GM12878 (cell line): ENCODE measurements at regions not wholly inside any gene's neighbourhood (a gene's known extent, or its start where the extent isn't known, plus 50 kb on each side); places are given as distances from the start of the nearest gene placed in this dataset.

ENCODE experiments used
- ATAC-seq: fragments of 200-7000 bp; cut with Tn5 transposase; 3 replicates; pipeline ENCODE4 v1.9.1; 2020; ENCODE audit warnings: mild to moderate bottlenecking, moderate library complexity
- BruUV-seq: library from RNA; stranded (reverse); fragments of 400-500 nt; replicated peaks from 2 replicates; lab custom pipeline; 2021; lab: Mats Ljungman, UMichigan
- CTCF ChIA-PET: fragments of 300-600 bp; sonication (Branson Sonifier 250); formaldehyde crosslinking; extraction: SDS; loops from one replicate; lab custom pipeline; 2021; ENCODE audit warnings: inconsistent platforms; lab: Yijun Ruan, JAX
- POLR2A ChIA-PET: fragments of 350-600 bp; formaldehyde crosslinking; extraction: SDS; loops from one replicate; lab custom pipeline; 2021; ENCODE audit warnings: inconsistent platforms; lab: Charles Lee
- RAD21 ChIA-PET: fragments of 300-600 bp; sonication (Branson Sonifier 250); formaldehyde crosslinking; loops from one replicate; lab custom pipeline; 2023; ENCODE audit warnings: antibody characterized with exemption; ENCODE audit not compliant: unreplicated experiment; lab: Charles Lee
- SMC1A ChIA-PET: fragments of 300-600 bp; sonication (Branson Sonifier 250); formaldehyde crosslinking; loops from one replicate; lab custom pipeline; 2023; ENCODE audit not compliant: unreplicated experiment, uncharacterized antibody; lab: Charles Lee
- DNase-seq: peaks from one replicate; pipeline ENCODE4 v3.0.0-alpha.2; 2011; ENCODE audit warnings: low read depth, low spot score
- FAIRE-seq: peaks from 3 replicates; lab custom pipeline; 2011; peaks lifted over from hg19 to GRCh38; lab: Jason Lieb, UNC
- H2AFZ ChIP-seq: 2 replicates; pipeline ENCODE4 v1.6.0; 2011; ENCODE audit warnings: low read depth, low read length, control low read depth; ENCODE audit not compliant: control insufficient read depth
- H3K27ac ChIP-seq: 2 replicates; pipeline ENCODE4 v1.5.1; 2011; ENCODE audit warnings: control low read depth; ENCODE audit not compliant: control insufficient read depth, insufficient read depth
- H3K27me3 ChIP-seq, 2 experiments: replicated peaks in 1 of 2; 2 replicates each; pipeline versions ENCODE4 v1.6.0 to v1.6.1; 2011; ENCODE audit warnings: low read length in 1 of 2; ENCODE audit not compliant: control insufficient read depth in 2 of 2, insufficient read depth in 2 of 2
- H3K36me3 ChIP-seq, 2 experiments: 2 replicates each; pipeline ENCODE4 v1.5.1; 2011; ENCODE audit warnings: low read length in 1 of 2; ENCODE audit not compliant: control insufficient read depth in 2 of 2, insufficient read depth in 2 of 2
- H3K4me1 ChIP-seq: 2 replicates; pipeline ENCODE4 v1.6.1; 2011; ENCODE audit warnings: mild to moderate bottlenecking, low read length, moderate library complexity, mixed read lengths; ENCODE audit not compliant: control insufficient read depth, insufficient read depth
- H3K4me2 ChIP-seq: 2 replicates; pipeline ENCODE4 v1.6.0; 2011; ENCODE audit warnings: control low read depth; ENCODE audit not compliant: control insufficient read depth, insufficient read depth
- H3K4me3 ChIP-seq: fragments of 200-600 bp; sonication (generic); 2 replicates; pipeline ENCODE4 v1.5.1; 2016
- H3K79me2 ChIP-seq: 2 replicates; pipeline ENCODE4 v1.6.0; 2011; ENCODE audit warnings: low read length; ENCODE audit not compliant: control insufficient read depth, insufficient read depth
- H3K9ac ChIP-seq: 2 replicates; pipeline ENCODE4 v1.8.0; 2011; ENCODE audit warnings: low read length, control low read depth, mixed read lengths; ENCODE audit not compliant: control insufficient read depth, insufficient read depth
- H3K9me3 ChIP-seq: replicated peaks from 3 replicates; pipeline ENCODE4 v1.5.1; 2011; ENCODE audit warnings: mild to moderate bottlenecking, low read length; ENCODE audit not compliant: control insufficient read depth, insufficient read depth
- H4K20me1 ChIP-seq: 2 replicates; pipeline ENCODE4 v1.6.0; 2011; ENCODE audit not compliant: control insufficient read depth, insufficient read depth
- EED ChIP-seq: sonication (generic); IDR thresholded peaks from 2 replicates; pipeline ENCODE4 v1.6.1; 2016; ENCODE audit warnings: antibody characterized with exemption, low read depth
- EZH2 ChIP-seq: IDR thresholded peaks from 2 replicates; pipeline ENCODE4 v1.6.1; 2012; ENCODE audit warnings: low read depth, mild to moderate bottlenecking, control low read depth, inconsistent platforms, low read length, borderline replicate concordance; ENCODE audit not compliant: control insufficient read depth
- KDM1A ChIP-seq: fragments of 200-600 bp; sonication (generic); IDR thresholded peaks from 2 replicates; pipeline ENCODE4 v1.6.1; 2016; ENCODE audit warnings: borderline replicate concordance
- MTA2 ChIP-seq: fragments of 450-650 bp; IDR thresholded peaks from 2 replicates; pipeline ENCODE4 v1.6.1; 2016; ENCODE audit warnings: low read depth, mild to moderate bottlenecking, moderate library complexity
- MXI1 ChIP-seq: fragments of 150-350 bp; IDR thresholded peaks from 2 replicates; pipeline ENCODE4 v1.6.1; 2011; ENCODE audit warnings: low read depth, mild to moderate bottlenecking, inconsistent platforms, low read length, improper control_type of control experiment
- RAD51 ChIP-seq: fragments of 450-650 bp; IDR thresholded peaks from 2 replicates; pipeline ENCODE4 v1.6.1; 2016; ENCODE audit warnings: moderate library complexity, mild to moderate bottlenecking, inconsistent platforms
- TARDBP ChIP-seq: IDR thresholded peaks from 2 replicates; pipeline ENCODE4 v1.6.1; 2016; ENCODE audit warnings: borderline replicate concordance
- YBX1 ChIP-seq: fragments of 450-650 bp; IDR thresholded peaks from 2 replicates; pipeline ENCODE4 v1.6.1; 2016; ENCODE audit warnings: antibody characterized with exemption
- YY1 ChIP-seq: IDR thresholded peaks from 2 replicates; pipeline ENCODE4 v1.6.1; 2011; ENCODE audit warnings: low read depth, mild to moderate bottlenecking, low read length
- ZBED1 ChIP-seq: IDR thresholded peaks from 2 replicates; pipeline ENCODE4 v1.6.1; 2016; ENCODE audit warnings: borderline replicate concordance
- WGBS: methylation state at CpG from one replicate; pipeline ENCODE4 v1.1.6; 2016; ENCODE audit warnings: low lambda C conversion rate; ENCODE audit not compliant: insufficient replicate concordance, insufficient coverage; ENCODE audit errors: missing lambda C conversion rate; 5-methylcytosine and 5-hydroxymethylcytosine counted together
- in situ Hi-C: fragments of 300-500 bp; cut with MboI; formaldehyde crosslinking; loops from 9 replicates; pipeline ENCODE4 v1.14.3; 2018; ENCODE audit warnings: mixed read lengths
- intact Hi-C: fragments of 100-400 bp; cut with micrococcal nuclease; formaldehyde crosslinking; loops from one replicate; pipeline ENCODE4 v1.14.2; 2022; ENCODE audit not compliant: unreplicated experiment
- TF ChIP-seq, protein P1 (sequence below): IDR thresholded peaks from 2 replicates; pipeline ENCODE4 v1.6.1; 2011; ENCODE audit warnings: low read depth, low read length, improper control_type of control experiment, borderline replicate concordance
- TF ChIP-seq, protein P2 (sequence below): fragments of 450-650 bp; IDR thresholded peaks from 2 replicates; pipeline ENCODE4 v1.6.1; 2017; ENCODE audit warnings: mild to moderate bottlenecking
- TF ChIP-seq, protein P3 (sequence below): fragments of 450-650 bp; IDR thresholded peaks from 2 replicates; pipeline ENCODE4 v1.6.1; 2016; ENCODE audit warnings: mild to moderate bottlenecking

DNA sequence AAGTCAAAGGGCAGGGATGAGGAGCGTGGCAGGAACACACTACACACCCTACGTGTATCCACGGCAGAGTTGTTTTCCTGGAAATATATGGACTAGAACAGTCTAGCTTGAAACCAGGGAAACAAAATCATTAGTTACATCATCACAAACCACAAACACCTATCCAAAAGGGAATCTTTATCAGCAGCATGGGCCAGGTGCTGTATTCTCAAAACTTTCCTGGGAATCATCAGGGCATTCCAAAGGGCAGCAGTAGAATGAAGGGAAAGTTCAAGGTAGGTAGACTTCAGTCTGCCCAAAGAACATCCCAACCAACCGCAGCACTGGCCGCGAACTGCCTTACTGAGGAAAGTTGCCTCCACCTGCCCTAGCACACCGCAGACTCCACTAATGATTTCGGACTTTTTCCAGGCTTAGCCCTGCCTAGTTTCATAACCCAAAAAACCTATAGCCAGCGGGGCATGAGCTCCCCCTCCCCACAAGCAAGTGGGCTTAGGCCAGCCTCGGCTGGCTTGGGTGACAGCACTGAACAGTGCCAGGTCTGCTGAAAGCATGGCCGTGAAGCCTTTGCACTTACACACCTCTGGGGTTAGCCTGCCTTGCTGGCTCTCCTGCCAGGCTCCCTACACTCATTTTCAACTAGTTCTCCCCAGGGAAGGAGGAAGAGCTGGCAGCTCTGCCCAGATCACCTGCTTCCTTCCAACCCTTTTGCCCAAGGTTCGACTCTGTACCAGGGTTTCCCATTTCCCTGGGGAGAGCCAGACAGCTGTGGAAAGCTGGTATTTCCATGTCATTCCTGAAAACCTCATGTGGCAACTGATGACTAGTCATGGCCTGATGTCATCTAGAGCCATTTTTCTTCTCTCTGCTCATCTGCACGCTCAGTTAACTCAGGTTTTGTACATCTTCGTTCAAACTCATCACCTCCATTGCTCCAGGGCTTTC lies 77.3 kb upstream of the UBAC2 start:
- H3K27ac ChIP-seq = no peak overlapping the region
- ChIA-PET SMC1A (no interaction called here), CTCF (interaction anchor here (1.4 kb wide), 1 partner anchor 143 kb away, joined by 5 read pairs; no protein-coding TSS in a partner anchor), POLR2A (no interaction called here), RAD21 (no interaction called here)
- in situ Hi-C loops = no loop called here
- intact Hi-C loops = no loop called here
- H3K4me3 ChIP-seq = no peak overlapping the region
- no peak for FAIRE-seq
- H3K27me3 ChIP-seq = peaks cover 0 to 3% of the 10 kb centered on the region in 2 experiments; a peak in 2 of 4 replicates
- no peak overlapping the region for H3K4me2 ChIP-seq
- peaks cover 14% of the 10 kb centered on the region for H3K4me1 ChIP-seq
- WGBS = 62% methylated on average over 14 of the region's 14 CpGs
- no peaks in the 10 kb centered on the region for H3K79me2 ChIP-seq
- no peaks in the 10 kb centered on the region for H4K20me1 ChIP-seq
- no peak for DNase-seq
- H3K36me3 ChIP-seq = no peaks in the 10 kb centered on the region
- H2AFZ ChIP-seq = no peak overlapping the region
- TF ChIP-seq MTA2 (no peak), EED (0 out of 2 replicates have a peak, but pooled peaks have one; percentile 3)
- TF ChIP-seq, all 136 proteins: peak for 1
- BruUV-seq = no TSS peak
- H3K9me3 ChIP-seq = no peaks in the 10 kb centered on the region; the same call in 1 of the 3 replicates
- no peak for ATAC-seq
- H3K9ac ChIP-seq = no peak overlapping the region

DNA sequence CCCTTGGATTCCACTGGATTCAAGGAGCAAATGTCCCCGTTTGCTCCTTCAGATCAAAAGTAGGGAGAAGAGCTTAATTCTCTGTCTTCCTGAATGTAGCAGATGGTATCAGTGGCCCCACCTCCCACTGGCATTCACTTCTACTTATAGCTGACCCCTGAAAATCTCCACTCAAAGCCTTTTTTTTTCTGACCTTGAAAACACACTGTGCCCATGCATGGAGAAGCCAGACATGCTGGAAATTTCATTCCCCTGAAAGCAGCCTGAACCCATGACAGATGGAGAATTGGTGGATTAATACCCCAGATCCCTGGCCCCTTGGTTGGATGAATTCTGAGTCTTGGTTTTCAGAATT lies 76.6 kb upstream of the UBAC2 start:
- no peak for DNase-seq
- ChIA-PET CTCF (interaction anchor here (1.4 kb wide), 1 partner anchor 142 kb away, joined by 5 read pairs; no protein-coding TSS in a partner anchor), POLR2A (no interaction called here), SMC1A (no interaction called here), RAD21 (no interaction called here)
- Histone ChIP-seq H2AFZ (no peak overlapping the region), H3K79me2 (no peaks in the 10 kb centered on the region), H3K4me3 (no peak overlapping the region), H3K9me3 (no peaks in the 10 kb centered on the region; the same call in 1 of the 3 replicates), H3K9ac (no peak overlapping the region), H4K20me1 (no peaks in the 10 kb centered on the region), H3K4me2 (no peak overlapping the region), H3K36me3 (no peaks in the 10 kb centered on the region), H3K27me3 (peaks cover 0 to 3% of the 10 kb centered on the region in 2 experiments; a peak in 2 of 4 replicates), H3K4me1 (peaks cover 14% of the 10 kb centered on the region), H3K27ac (no peak overlapping the region)
- WGBS = 0% methylated on average over 1 of the region's 1 CpG
- BruUV-seq = no TSS peak
- intact Hi-C loops (no loop called here), in situ Hi-C loops (no loop called here)
- ATAC-seq = no peak
- FAIRE-seq = no peak
- no peak for TF ChIP-seq KDM1A
- no peak for TF ChIP-seq RAD51
- TF ChIP-seq EZH2 = no peak
- TF ChIP-seq MXI1 = no peak
- TF ChIP-seq YBX1 = no peak
- TF ChIP-seq, protein P1, sequence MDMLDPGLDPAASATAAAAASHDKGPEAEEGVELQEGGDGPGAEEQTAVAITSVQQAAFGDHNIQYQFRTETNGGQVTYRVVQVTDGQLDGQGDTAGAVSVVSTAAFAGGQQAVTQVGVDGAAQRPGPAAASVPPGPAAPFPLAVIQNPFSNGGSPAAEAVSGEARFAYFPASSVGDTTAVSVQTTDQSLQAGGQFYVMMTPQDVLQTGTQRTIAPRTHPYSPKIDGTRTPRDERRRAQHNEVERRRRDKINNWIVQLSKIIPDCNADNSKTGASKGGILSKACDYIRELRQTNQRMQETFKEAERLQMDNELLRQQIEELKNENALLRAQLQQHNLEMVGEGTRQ = no peak
- TF ChIP-seq, protein P2, sequence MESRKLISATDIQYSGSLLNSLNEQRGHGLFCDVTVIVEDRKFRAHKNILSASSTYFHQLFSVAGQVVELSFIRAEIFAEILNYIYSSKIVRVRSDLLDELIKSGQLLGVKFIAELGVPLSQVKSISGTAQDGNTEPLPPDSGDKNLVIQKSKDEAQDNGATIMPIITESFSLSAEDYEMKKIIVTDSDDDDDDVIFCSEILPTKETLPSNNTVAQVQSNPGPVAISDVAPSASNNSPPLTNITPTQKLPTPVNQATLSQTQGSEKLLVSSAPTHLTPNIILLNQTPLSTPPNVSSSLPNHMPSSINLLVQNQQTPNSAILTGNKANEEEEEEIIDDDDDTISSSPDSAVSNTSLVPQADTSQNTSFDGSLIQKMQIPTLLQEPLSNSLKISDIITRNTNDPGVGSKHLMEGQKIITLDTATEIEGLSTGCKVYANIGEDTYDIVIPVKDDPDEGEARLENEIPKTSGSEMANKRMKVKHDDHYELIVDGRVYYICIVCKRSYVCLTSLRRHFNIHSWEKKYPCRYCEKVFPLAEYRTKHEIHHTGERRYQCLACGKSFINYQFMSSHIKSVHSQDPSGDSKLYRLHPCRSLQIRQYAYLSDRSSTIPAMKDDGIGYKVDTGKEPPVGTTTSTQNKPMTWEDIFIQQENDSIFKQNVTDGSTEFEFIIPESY = no peak
- TF ChIP-seq ZBED1 = no peak
- no peak for TF ChIP-seq YY1
- TF ChIP-seq, protein P3, sequence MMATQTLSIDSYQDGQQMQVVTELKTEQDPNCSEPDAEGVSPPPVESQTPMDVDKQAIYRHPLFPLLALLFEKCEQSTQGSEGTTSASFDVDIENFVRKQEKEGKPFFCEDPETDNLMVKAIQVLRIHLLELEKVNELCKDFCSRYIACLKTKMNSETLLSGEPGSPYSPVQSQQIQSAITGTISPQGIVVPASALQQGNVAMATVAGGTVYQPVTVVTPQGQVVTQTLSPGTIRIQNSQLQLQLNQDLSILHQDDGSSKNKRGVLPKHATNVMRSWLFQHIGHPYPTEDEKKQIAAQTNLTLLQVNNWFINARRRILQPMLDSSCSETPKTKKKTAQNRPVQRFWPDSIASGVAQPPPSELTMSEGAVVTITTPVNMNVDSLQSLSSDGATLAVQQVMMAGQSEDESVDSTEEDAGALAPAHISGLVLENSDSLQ = no peak
- TF ChIP-seq TARDBP = no peak
